ENCODE measurements at regions not wholly inside any gene's neighbourhood (a gene's known extent, or its start where the extent isn't known, plus 50 kb on each side); places are given as distances from the start of the nearest gene placed in this dataset.

- Histone ChIP-seq H2BK12ac (ENCODE audit: low read length) (no peak overlapping the region), H3K27ac (replicated peaks; ENCODE audit: low read length) (no peak overlapping the region), H2AK5ac (ENCODE audit: low read depth, low read length) (no peak overlapping the region), H3K36me3 (replicated peaks in 1 of 2; ENCODE audit: control insufficient read depth in 2 of 2, insufficient read depth in 2 of 2, low read length in 2 of 2) (no peaks in the 10 kb centered on the region), H3K18ac (ENCODE audit: low read length) (no peak overlapping the region), H3K9me3 (replicated peaks in 1 of 2; ENCODE audit: control insufficient read depth in 2 of 2, insufficient read depth in 1 of 2, low read depth in 1 of 2, low read length in 2 of 2) (peaks cover 0 to 4% of the 10 kb centered on the region in 2 donors), H3K14ac (ENCODE audit: low read length) (no peak overlapping the region), H3K9ac (ENCODE audit: low read depth, low read length, poor library complexity) (no peak overlapping the region), H4K8ac (ENCODE audit: low read depth, low read length) (no peak overlapping the region), H2BK15ac (ENCODE audit: low read length) (no peak overlapping the region), H2BK120ac (ENCODE audit: low read depth, low read length) (no peak overlapping the region), H3K79me1 (ENCODE audit: low read depth, low read length) (no peaks in the 10 kb centered on the region), H3K23ac (ENCODE audit: low read depth, low read length, poor library complexity) (no peak overlapping the region), H3K27me3 (ENCODE audit: control insufficient read depth in 3 of 3, insufficient read depth in 3 of 3, low read depth in 1 of 3, low read length in 3 of 3) (no peaks in the 10 kb centered on the region), H2BK5ac (ENCODE audit: low read length) (no peak overlapping the region), H4K91ac (ENCODE audit: low read depth, low read length, poor library complexity) (no peak overlapping the region), H3K4ac (ENCODE audit: low read length) (no peak overlapping the region), H3K4me3 (ENCODE audit: low read length in 2 of 2) (no peak overlapping the region), H3K4me1 (ENCODE audit: control insufficient read depth in 2 of 2, insufficient read depth in 1 of 2, low read depth in 1 of 2, low read length in 2 of 2) (no peaks in the 10 kb centered on the region), H2AFZ (ENCODE audit: low read length) (peak overlapping the region; percentile 21), H3K4me2 (ENCODE audit: insufficient read depth, low read length, poor library complexity, severe bottlenecking) (no peak overlapping the region)
- no CpG with 5 or more reads among the region's 3 CpGs for WGBS, 2 donors (ENCODE audit: extremely low coverage in 2 of 2, insufficient read length in 2 of 2, insufficient replicate concordance in 1 of 2)
- no peak for DNase-seq (ENCODE audit: low spot score)
Measured at GRCh38 chr4:123606946-123607542, 210.4 kb downstream of the SPRY1 start.

- no peak overlapping the region for H3K4me2 ChIP-seq (ENCODE audit: insufficient read depth, low read length, poor library complexity, severe bottlenecking)
- no peak overlapping the region for H3K18ac ChIP-seq (ENCODE audit: low read length)
- H3K79me1 ChIP-seq (ENCODE audit: low read depth, low read length): no peaks in the 10 kb centered on the region
- H2AK5ac ChIP-seq (ENCODE audit: low read depth, low read length): no peak overlapping the region
- no peak overlapping the region for H2BK120ac ChIP-seq (ENCODE audit: low read depth, low read length)
- H2BK5ac ChIP-seq (ENCODE audit: low read length): no peak overlapping the region
- no peak overlapping the region for H3K14ac ChIP-seq (ENCODE audit: low read length)
- H3K9ac ChIP-seq (ENCODE audit: low read depth, low read length, poor library complexity): no peak overlapping the region
- no peaks in the 10 kb centered on the region for H3K36me3 ChIP-seq (replicated peaks in 1 of 2; ENCODE audit: control insufficient read depth in 2 of 2, insufficient read depth in 2 of 2, low read length in 2 of 2)
- no CpG with 5 or more reads among the region's 1 CpG for WGBS, 2 donors (ENCODE audit: extremely low coverage in 2 of 2, insufficient read length in 2 of 2, insufficient replicate concordance in 1 of 2)
- no peak overlapping the region for H2BK12ac ChIP-seq (ENCODE audit: low read length)
- no peak overlapping the region for H3K23ac ChIP-seq (ENCODE audit: low read depth, low read length, poor library complexity)
- H3K4me1 ChIP-seq (ENCODE audit: control insufficient read depth in 2 of 2, insufficient read depth in 1 of 2, low read depth in 1 of 2, low read length in 2 of 2): no peaks in the 10 kb centered on the region
- no peak overlapping the region for H3K4me3 ChIP-seq (ENCODE audit: low read length in 2 of 2)
- H4K8ac ChIP-seq (ENCODE audit: low read depth, low read length): no peak overlapping the region
- DNase-seq (ENCODE audit: low spot score): no peak
- H4K91ac ChIP-seq (ENCODE audit: low read depth, low read length, poor library complexity): no peak overlapping the region
- no peak overlapping the region for H3K4ac ChIP-seq (ENCODE audit: low read length)
- peaks cover 0 to 6% of the 10 kb centered on the region in 2 donors for H3K9me3 ChIP-seq (replicated peaks in 1 of 2; ENCODE audit: control insufficient read depth in 2 of 2, insufficient read depth in 1 of 2, low read depth in 1 of 2, low read length in 2 of 2)
- no peak overlapping the region for H2AFZ ChIP-seq (ENCODE audit: low read length)
- H2BK15ac ChIP-seq (ENCODE audit: low read length): no peak overlapping the region
- no peak overlapping the region for H3K27ac ChIP-seq (replicated peaks; ENCODE audit: low read length)
- H3K27me3 ChIP-seq (ENCODE audit: control insufficient read depth in 3 of 3, insufficient read depth in 3 of 3, low read depth in 1 of 3, low read length in 3 of 3): no peaks in the 10 kb centered on the region
Measured at GRCh38 chr4:123609829-123610228, 213.2 kb downstream of the SPRY1 start.

- Histone ChIP-seq H2BK12ac (ENCODE audit: low read length) (no peak overlapping the region), H3K27ac (replicated peaks; ENCODE audit: low read length) (no peak overlapping the region), H3K4me2 (ENCODE audit: insufficient read depth, low read length, poor library complexity, severe bottlenecking) (no peak overlapping the region), H3K79me1 (ENCODE audit: low read depth, low read length) (no peaks in the 10 kb centered on the region), H2AFZ (ENCODE audit: low read length) (no peak overlapping the region), H3K4me1 (ENCODE audit: control insufficient read depth in 2 of 2, insufficient read depth in 1 of 2, low read depth in 1 of 2, low read length in 2 of 2) (peaks cover 4 to 25% of the 10 kb centered on the region in 2 donors), H4K91ac (ENCODE audit: low read depth, low read length, poor library complexity) (no peak overlapping the region), H2BK5ac (ENCODE audit: low read length) (no peak overlapping the region), H3K4ac (ENCODE audit: low read length) (no peak overlapping the region), H3K27me3 (ENCODE audit: control insufficient read depth in 3 of 3, insufficient read depth in 3 of 3, low read depth in 1 of 3, low read length in 3 of 3) (no peaks in the 10 kb centered on the region), H3K4me3 (ENCODE audit: low read length in 2 of 2) (no peak overlapping the region), H2BK120ac (ENCODE audit: low read depth, low read length) (no peak overlapping the region), H3K9me3 (replicated peaks in 1 of 2; ENCODE audit: control insufficient read depth in 2 of 2, insufficient read depth in 1 of 2, low read depth in 1 of 2, low read length in 2 of 2) (peaks cover 0 to 10% of the 10 kb centered on the region in 2 donors), H3K18ac (ENCODE audit: low read length) (no peak overlapping the region), H4K8ac (ENCODE audit: low read depth, low read length) (no peak overlapping the region), H3K23ac (ENCODE audit: low read depth, low read length, poor library complexity) (no peak overlapping the region), H3K36me3 (replicated peaks in 1 of 2; ENCODE audit: control insufficient read depth in 2 of 2, insufficient read depth in 2 of 2, low read length in 2 of 2) (no peaks in the 10 kb centered on the region), H3K9ac (ENCODE audit: low read depth, low read length, poor library complexity) (no peak overlapping the region), H2AK5ac (ENCODE audit: low read depth, low read length) (no peak overlapping the region), H3K14ac (ENCODE audit: low read length) (no peak overlapping the region), H2BK15ac (ENCODE audit: low read length) (no peak overlapping the region)
- no peak for DNase-seq (ENCODE audit: low spot score)
- no CpG with 5 or more reads among the region's 9 CpGs for WGBS, 2 donors (ENCODE audit: extremely low coverage in 2 of 2, insufficient read length in 2 of 2, insufficient replicate concordance in 1 of 2)
Measured at GRCh38 chr4:123613586-123614344, 217.2 kb downstream of the SPRY1 start.

GRCh38 chr4:123615901-123616300 lies 219.3 kb downstream of the SPRY1 start:
- no peaks in the 10 kb centered on the region for H3K36me3 ChIP-seq (replicated peaks in 1 of 2; ENCODE audit: control insufficient read depth in 2 of 2, insufficient read depth in 2 of 2, low read length in 2 of 2)
- no peak for DNase-seq (ENCODE audit: low spot score)
- no peak overlapping the region for H2BK12ac ChIP-seq (ENCODE audit: low read length)
- H2BK15ac ChIP-seq (ENCODE audit: low read length): no peak overlapping the region
- H3K14ac ChIP-seq (ENCODE audit: low read length): no peak overlapping the region
- H3K27me3 ChIP-seq (ENCODE audit: control insufficient read depth in 3 of 3, insufficient read depth in 3 of 3, low read depth in 1 of 3, low read length in 3 of 3): no peaks in the 10 kb centered on the region
- H2AFZ ChIP-seq (ENCODE audit: low read length): peak overlapping the region; percentile 19
- H3K9ac ChIP-seq (ENCODE audit: low read depth, low read length, poor library complexity): no peak overlapping the region
- H4K8ac ChIP-seq (ENCODE audit: low read depth, low read length): no peak overlapping the region
- H3K27ac ChIP-seq (replicated peaks; ENCODE audit: low read length): no peak overlapping the region
- H3K9me3 ChIP-seq (replicated peaks in 1 of 2; ENCODE audit: control insufficient read depth in 2 of 2, insufficient read depth in 1 of 2, low read depth in 1 of 2, low read length in 2 of 2): peaks cover 0 to 7% of the 10 kb centered on the region in 2 donors
- H2BK5ac ChIP-seq (ENCODE audit: low read length): no peak overlapping the region
- no CpG with 5 or more reads among the region's 2 CpGs for WGBS, 2 donors (ENCODE audit: extremely low coverage in 2 of 2, insufficient read length in 2 of 2, insufficient replicate concordance in 1 of 2)
- peaks cover 6 to 25% of the 10 kb centered on the region in 2 donors for H3K4me1 ChIP-seq (ENCODE audit: control insufficient read depth in 2 of 2, insufficient read depth in 1 of 2, low read depth in 1 of 2, low read length in 2 of 2)
- no peak overlapping the region for H3K23ac ChIP-seq (ENCODE audit: low read depth, low read length, poor library complexity)
- no peak overlapping the region for H3K4ac ChIP-seq (ENCODE audit: low read length)
- H3K79me1 ChIP-seq (ENCODE audit: low read depth, low read length): no peaks in the 10 kb centered on the region
- H3K4me2 ChIP-seq (ENCODE audit: insufficient read depth, low read length, poor library complexity, severe bottlenecking): no peak overlapping the region
- H2AK5ac ChIP-seq (ENCODE audit: low read depth, low read length): no peak overlapping the region
- H2BK120ac ChIP-seq (ENCODE audit: low read depth, low read length): no peak overlapping the region
- no peak overlapping the region for H3K18ac ChIP-seq (ENCODE audit: low read length)
- H3K4me3 ChIP-seq (ENCODE audit: low read length in 2 of 2): no peak overlapping the region
- no peak overlapping the region for H4K91ac ChIP-seq (ENCODE audit: low read depth, low read length, poor library complexity)
